Fibroblast of the aortic adventitia (primary cell): ENCODE measurements at regions not wholly inside any gene's neighbourhood (a gene's known extent, or its start where the extent isn't known, plus 50 kb on each side); places are given as distances from the start of the nearest gene placed in this dataset.

ENCODE experiments used
- DNase-seq: peaks from one replicate; pipeline ENCODE4 v3.0.0-alpha.2; 2010; ENCODE audit warnings: low read depth
- H3K4me3 ChIP-seq: 2 replicates; pipeline ENCODE4 v1.5.1; 2011; ENCODE audit warnings: low read depth, mild to moderate bottlenecking, control low read depth, low read length, moderate library complexity
- TF ChIP-seq, protein P1 (sequence below): IDR thresholded peaks from 2 replicates; pipeline ENCODE4 v1.5.1; 2011; ENCODE audit warnings: mild to moderate bottlenecking, low read length, control low read depth, inconsistent platforms; ENCODE audit not compliant: insufficient read depth

DNA sequence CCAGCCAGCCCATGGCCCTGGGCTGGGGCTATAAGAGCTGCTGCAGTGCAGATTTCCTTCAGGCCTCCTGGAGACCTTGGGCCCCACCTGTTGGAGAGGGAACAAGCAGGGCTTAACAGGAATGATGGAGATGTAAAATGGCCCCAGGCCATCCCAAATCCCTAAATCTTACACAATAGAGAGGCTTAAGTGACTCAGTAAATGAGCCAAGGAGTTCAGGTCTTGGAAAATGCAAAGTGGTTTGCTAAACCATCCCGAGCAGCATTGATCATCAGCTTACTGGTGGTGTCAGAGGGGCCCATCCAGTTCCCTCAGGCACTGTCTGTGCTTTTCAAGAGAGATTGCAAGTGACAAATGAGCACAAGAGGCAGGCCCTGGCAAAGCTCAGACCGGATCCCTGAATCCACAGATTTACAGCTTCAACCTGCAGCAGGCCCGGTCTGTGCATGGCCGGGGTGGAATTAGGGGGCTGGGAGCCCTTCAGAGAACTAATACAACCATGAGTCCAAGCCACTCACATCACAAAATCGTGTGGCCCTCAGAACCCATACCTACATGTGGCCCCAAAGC, 325.4 kb downstream of the UACA start:
- TF ChIP-seq, protein P1, sequence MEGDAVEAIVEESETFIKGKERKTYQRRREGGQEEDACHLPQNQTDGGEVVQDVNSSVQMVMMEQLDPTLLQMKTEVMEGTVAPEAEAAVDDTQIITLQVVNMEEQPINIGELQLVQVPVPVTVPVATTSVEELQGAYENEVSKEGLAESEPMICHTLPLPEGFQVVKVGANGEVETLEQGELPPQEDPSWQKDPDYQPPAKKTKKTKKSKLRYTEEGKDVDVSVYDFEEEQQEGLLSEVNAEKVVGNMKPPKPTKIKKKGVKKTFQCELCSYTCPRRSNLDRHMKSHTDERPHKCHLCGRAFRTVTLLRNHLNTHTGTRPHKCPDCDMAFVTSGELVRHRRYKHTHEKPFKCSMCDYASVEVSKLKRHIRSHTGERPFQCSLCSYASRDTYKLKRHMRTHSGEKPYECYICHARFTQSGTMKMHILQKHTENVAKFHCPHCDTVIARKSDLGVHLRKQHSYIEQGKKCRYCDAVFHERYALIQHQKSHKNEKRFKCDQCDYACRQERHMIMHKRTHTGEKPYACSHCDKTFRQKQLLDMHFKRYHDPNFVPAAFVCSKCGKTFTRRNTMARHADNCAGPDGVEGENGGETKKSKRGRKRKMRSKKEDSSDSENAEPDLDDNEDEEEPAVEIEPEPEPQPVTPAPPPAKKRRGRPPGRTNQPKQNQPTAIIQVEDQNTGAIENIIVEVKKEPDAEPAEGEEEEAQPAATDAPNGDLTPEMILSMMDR: no peak
- no peak overlapping the region for H3K4me3 ChIP-seq
- DNase-seq: no peak

DNA sequence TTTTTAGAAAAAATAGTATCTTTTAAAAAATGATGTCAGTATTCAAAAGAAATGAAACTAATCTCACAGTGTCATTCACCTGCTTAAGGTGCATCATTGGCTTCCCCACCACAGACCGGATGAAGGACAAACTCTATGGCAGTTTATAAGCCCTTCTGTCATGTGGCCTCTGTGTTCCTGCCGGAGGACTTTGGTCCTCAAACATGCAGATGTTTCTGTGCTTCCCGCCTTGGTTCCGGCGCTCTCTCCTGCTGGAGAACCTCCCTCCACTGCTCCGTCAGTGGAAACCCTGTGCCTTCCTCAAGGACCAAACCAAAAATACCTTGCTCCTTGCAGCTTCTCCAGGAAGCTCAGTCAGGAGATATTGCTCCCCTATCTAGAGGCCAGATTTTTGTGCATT, 326.3 kb downstream of the UACA start:
- TF ChIP-seq, protein P1: no peak
- no peak for DNase-seq
- H3K4me3 ChIP-seq: no peak overlapping the region

DNA sequence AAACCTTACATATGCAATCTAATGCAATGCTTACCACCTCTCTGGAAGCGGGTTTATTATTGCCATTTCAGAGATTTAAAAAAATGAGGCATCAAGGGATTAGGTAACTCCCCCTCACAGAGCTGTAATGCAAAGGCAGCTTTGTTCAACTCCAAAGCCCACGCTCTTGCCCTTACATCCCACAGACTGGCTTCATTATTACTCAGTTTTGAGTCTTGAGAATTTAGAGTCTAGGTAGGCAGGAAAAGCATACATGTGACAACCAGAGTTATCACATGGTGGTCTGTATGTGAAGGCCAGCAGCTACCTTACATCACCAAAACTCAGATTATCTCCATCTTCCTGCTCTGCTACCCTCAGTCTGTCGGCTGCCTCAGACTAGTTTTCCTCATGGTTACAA, 326.9 kb downstream of the UACA start:
- no peak for DNase-seq
- TF ChIP-seq, protein P1: no peak
- H3K4me3 ChIP-seq: no peak overlapping the region

DNA sequence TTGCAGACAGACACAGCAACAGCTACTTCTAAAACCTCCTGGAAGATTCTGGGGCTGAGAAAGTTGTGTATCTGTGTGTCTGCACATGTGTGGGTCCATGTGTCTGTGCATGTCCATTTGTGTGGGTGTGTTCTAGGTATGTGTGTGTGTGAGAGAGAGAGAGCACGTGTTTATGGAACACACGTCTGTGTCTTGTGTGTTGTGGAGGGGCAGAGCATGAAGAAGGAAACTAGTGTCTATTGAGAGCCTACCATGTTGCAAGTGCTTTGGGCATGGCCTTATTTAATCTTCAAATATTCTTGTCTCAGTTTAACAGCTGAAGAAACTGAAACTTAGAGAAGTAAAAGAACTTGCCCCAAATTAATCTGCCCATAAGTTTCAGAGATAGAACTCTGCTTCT, 327.5 kb downstream of the UACA start:
- TF ChIP-seq, protein P1: no peak
- DNase-seq: no peak

DNA sequence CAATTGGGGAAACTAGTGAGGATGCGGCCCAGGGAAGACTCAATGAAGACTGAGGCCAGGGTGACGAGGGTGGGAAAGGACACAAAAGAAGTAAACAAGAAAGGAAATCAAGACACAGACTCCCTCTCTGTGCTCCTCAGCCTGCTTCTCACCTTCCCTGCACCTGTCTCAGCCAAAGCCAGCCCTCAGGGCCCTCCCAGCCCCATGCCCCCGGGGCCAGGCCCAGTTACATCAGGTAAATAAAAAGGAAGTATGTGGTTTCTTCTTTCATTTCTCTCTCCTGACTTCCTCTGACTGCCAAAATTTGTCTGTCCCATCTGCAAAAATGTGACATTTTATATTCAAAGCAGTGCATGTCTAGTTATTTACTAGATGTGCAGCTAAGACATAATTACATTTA, 328.0 kb downstream of the UACA start:
- DNase-seq: no peak
- no peak overlapping the region for H3K4me3 ChIP-seq
- TF ChIP-seq, protein P1: no peak

More for the DNA sequence above, 327.5 kb downstream of the UACA start:
- no peak overlapping the region for H3K4me3 ChIP-seq

DNA sequence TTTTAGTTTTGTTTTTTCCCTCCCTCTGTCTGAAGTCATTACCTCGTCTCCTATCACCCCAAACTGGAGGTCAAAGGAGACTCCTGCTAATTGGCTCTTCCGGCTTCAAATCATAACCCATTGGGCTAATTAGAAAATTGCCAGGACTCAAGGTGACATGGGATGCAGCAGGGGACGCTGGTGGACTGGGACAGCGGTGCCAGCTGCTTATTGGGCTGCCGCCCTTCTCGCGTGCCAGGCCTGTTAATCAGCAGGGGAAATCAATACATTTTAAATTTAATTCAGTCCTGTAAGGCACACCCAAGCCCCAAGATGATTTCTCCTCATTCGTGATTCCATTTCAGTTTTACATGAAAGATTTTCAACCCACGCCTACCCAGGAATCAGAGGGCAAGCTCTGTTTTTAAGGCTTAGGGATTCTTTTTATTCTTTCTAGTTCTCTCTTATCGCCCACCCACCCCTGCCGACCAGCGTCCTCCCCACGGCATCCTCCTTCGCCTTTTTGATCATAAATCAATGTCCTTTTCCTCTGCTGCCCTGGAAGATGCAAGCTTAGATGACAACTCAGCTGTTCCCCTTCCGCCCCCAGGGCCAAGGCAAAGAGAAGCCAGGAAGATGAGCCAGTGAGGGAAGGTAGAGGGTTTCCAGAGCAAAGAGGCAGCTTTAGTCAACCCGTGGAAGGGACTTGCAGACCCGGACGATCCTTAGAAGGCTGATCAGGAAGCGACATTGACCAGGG, 329.6 kb downstream of the UACA start:
- DNase-seq: no peak
- TF ChIP-seq, protein P1: no peak
- H3K4me3 ChIP-seq: no peak overlapping the region

DNA sequence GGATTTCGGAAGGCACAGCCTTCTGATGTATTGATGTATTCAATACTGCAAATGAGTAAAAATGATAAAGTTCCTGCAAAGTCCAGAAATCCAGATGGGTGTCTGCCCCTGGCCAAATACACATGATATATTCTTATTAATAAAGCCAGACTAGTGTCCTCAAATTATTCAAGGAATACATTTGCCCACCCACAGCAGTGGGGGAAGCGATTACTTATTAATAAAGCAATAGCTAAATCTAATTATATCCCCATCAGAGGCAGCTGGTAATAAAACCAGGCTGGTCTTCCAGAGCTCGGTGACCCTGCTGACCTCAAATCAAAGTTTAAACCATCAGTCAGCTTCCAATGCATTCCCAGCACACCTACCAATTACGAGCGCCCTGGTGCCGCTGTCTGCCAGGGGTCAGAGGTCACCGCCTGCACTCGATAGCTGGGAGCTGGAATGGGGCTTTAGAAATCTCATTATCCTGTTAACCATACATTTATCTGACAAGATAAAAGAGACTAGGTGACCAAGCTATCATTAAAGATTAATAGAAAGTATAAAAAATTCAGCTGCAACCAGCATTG, 330.3 kb downstream of the UACA start:
- TF ChIP-seq, protein P1: no peak
- no peak for DNase-seq
- H3K4me3 ChIP-seq: no peak overlapping the region
